Mesodermal cell (in vitro differentiated cells): ENCODE measurements at regions not wholly inside any gene's neighbourhood (a gene's known extent, or its start where the extent isn't known, plus 50 kb on each side); places are given as distances from the start of the nearest gene placed in this dataset.
"Not testable (repeated sequence)": the region's sequence is repeated elsewhere in the genome, so short reads cannot be mapped to it uniquely, and the experiment has no call there.

Source experiments
- H3K27ac ChIP-seq: 2 replicates; pipeline ENCODE4 v1.7.0; 2013; ENCODE audit warnings: mild to moderate bottlenecking, low read depth, low read length, moderate library complexity; ENCODE audit not compliant: severe bottlenecking
- H3K36me3 ChIP-seq: 2 replicates; pipeline ENCODE4 v1.7.1; 2013; ENCODE audit warnings: mild to moderate bottlenecking, low read length, moderate library complexity; ENCODE audit not compliant: control insufficient read depth, insufficient read depth
- H3K4me1 ChIP-seq: one replicate; pipeline ENCODE4 v1.7.1; 2013; ENCODE audit warnings: mild to moderate bottlenecking, low read length; ENCODE audit not compliant: insufficient read depth, control insufficient read depth, poor library complexity, severe bottlenecking
- H3K4me3 ChIP-seq: 2 replicates; pipeline ENCODE4 v1.7.0; 2013; ENCODE audit warnings: low read length, control low read depth, mild to moderate bottlenecking; ENCODE audit not compliant: insufficient read depth, poor library complexity, severe bottlenecking; ENCODE audit errors: extremely low read depth
- H3K9me3 ChIP-seq: 2 replicates; pipeline ENCODE4 v1.7.1; 2013; ENCODE audit warnings: mild to moderate bottlenecking, low read length, moderate library complexity; ENCODE audit not compliant: control insufficient read depth
- WGBS, 2 experiments: methylation state at CpG; one replicate each; pipeline ENCODE4 v1.1.5; 2013; ENCODE audit warnings: missing lambda C conversion rate in 2 of 2; ENCODE audit not compliant: insufficient coverage in 2 of 2; 5-methylcytosine and 5-hydroxymethylcytosine counted together

DNA sequence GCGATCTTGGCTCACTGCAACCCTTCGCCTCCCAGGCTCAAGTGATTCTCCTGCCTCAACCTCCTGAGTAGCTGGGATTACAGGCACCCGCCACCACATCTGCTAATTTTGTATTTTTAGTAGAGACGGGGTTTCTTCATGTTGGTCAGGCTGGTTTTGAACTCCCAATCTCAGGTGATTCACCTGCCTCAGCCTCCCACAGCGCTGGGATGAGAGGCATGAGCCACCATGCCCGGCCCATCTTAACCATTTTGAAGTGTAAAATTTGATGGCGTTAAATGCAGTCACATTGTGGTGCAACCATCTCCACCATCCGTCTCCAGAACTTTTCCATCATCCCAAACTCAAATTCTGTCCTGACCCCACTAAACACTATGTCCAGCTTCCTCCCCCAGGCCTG, 61.8 kb upstream of the METTL9 start:
- H3K36me3 ChIP-seq, H3K9me3 ChIP-seq, H3K27ac ChIP-seq, H3K4me3 ChIP-seq, H3K4me1 ChIP-seq: not testable (repeated sequence)
- WGBS, 2 experiments = 100% methylated on average over 5 of the region's 8 CpGs; no CpG with 5 or more reads in 1 of the 2 experiments

DNA sequence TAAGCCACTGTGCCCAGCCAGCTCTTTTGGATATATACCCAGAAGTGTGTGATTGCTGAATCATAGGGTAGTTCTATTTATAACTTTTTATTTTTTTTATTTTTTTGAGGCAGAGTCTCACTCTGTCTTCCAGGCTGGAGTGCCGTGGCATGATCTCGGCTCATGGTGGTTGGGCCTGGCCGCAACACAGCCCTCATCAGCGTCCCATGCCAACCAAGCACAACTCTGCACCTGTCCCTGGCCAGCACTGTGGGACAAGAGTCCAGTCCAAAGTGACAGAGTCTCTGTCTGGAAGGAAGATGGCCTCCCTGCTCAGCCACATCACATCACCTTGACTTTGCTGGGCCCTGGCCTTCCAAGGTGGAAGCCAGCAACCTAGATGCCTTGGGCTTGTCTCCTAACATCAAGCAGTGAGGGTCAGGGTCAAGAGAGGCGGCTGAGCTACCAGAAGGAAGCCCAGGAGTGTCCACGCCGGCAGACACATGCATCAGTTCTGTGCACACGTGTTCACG, 60.2 kb upstream of the METTL9 start:
- H3K4me3 ChIP-seq, H3K36me3 ChIP-seq, H3K9me3 ChIP-seq, H3K4me1 ChIP-seq, H3K27ac ChIP-seq: not testable (repeated sequence)
- 91 to 96% methylated on average over 4 of the region's 9 CpGs for WGBS, 2 experiments

DNA sequence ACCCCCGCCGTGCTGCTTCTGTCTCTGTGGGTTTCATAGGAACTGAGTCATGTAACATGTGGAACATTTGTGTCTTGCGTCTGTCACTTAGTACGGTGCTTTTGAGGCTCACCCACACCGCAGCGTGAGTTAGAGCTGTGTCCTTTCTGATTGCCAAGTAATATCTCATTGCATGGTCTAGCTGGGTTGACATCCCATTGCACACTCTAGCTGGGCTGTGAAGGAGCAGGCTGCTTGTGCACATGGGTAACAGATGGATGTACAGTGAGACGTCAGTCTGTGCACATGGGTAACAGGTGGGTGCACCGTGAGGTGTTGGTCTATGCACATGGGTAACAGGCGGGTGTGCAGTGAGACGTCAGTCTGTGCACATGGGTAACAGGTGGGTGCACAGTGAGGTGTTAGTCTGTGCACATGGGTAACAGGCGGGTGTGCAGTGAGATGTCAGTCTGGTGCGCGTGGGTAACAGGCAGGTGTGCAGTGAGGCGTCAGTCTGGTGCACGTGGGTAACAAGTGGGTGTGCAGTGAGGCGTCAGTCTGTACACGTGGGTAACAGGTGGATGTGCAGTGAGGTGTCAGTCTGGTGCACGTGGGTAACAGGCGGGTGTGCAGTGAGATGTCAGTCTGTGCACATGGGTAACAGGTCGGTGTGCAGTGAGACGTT, 58.5 kb upstream of the METTL9 start:
- 95 to 97% methylated on average over 13 to 15 of the region's 21 CpGs for WGBS, 2 experiments
- not testable (repeated sequence) for H3K4me3 ChIP-seq, H3K27ac ChIP-seq, H3K36me3 ChIP-seq, H3K4me1 ChIP-seq, H3K9me3 ChIP-seq

DNA sequence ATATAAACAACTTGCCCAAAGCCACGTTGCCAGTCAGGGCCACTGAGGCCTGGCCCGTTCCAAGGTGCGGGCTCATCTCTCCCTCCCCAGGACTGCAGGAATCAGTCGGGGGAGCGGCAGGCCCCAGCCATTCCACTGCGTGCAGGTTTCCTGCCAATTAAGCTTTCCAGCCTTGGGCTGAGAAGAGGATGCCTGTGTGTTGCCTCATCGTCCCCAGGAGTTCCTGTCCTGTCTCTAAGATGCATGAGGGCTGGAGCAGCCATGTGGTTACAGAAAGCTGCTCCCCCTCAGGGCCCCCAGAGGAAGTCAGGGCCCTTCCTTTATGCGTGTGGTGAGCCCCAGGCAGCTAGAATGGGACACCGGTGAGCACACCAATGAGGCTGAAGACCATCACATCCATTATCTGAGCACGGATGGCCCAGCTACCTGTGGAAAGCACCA, 57.7 kb upstream of the METTL9 start:
- not testable (repeated sequence) for H3K27ac ChIP-seq, H3K36me3 ChIP-seq, H3K4me3 ChIP-seq, H3K4me1 ChIP-seq, H3K9me3 ChIP-seq
- WGBS, 2 experiments = 84 to 91% methylated on average over 5 of the region's 10 CpGs

DNA sequence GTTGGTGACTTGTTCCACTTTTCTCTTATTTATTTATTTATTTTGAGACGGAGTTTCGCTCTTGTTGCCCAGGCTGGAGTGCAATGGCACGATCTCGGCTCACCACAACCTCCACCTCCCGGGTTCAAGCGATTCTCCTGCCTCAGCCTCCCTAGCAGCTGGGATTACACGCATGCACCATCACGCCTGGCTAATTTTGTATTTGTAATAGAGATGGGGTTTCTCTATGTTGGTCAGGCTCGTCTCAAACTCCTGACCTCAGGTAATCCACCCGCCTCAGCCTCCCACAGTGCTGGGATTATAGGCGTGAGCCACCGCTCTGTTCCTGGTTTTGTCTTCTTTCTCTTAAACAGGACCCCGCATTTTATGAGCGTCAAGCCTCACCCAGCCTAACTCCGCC, 57.3 kb upstream of the METTL9 start:
- not testable (repeated sequence) for H3K4me3 ChIP-seq, H3K4me1 ChIP-seq, H3K9me3 ChIP-seq, H3K27ac ChIP-seq, H3K36me3 ChIP-seq
- WGBS, 2 experiments = 100% methylated on average over 2 of the region's 15 CpGs; no CpG with 5 or more reads in 1 of the 2 experiments

DNA sequence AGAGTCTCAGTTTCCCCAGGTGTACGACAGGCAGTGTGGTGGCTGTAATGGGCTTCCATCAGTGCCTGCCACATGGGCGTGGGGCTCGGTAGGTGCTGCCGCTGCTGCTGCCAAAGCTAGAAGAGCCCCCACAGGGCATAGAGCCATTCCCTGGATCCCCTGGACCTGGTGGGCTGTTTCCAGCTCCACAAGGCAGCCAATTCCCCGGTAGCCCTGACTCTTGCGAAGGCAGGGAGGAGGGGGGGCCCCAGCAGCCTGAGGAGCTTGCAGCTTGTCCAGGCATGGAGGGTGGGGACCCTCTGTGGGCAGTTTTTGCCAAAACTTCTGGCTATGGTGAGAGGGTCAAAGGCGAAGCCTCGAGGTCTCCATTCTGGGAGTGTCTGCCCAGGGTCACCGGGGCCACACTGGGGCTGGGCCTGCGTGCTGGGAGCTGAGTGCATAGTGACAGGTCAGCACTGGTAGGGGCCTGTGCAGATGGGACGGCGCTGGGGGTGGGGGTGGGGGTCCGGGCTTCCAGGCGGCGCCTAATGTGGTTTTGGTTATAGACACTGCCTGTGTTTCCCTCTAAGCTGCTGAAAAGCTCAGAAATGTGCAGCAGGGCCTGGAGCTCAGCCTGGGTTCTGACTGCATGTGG, 56.8 kb upstream of the METTL9 start:
- H3K4me3 ChIP-seq, H3K9me3 ChIP-seq, H3K36me3 ChIP-seq, H3K4me1 ChIP-seq, H3K27ac ChIP-seq: not testable (repeated sequence)
- WGBS, 2 experiments = no CpG with 5 or more reads among the region's 15 CpGs

DNA sequence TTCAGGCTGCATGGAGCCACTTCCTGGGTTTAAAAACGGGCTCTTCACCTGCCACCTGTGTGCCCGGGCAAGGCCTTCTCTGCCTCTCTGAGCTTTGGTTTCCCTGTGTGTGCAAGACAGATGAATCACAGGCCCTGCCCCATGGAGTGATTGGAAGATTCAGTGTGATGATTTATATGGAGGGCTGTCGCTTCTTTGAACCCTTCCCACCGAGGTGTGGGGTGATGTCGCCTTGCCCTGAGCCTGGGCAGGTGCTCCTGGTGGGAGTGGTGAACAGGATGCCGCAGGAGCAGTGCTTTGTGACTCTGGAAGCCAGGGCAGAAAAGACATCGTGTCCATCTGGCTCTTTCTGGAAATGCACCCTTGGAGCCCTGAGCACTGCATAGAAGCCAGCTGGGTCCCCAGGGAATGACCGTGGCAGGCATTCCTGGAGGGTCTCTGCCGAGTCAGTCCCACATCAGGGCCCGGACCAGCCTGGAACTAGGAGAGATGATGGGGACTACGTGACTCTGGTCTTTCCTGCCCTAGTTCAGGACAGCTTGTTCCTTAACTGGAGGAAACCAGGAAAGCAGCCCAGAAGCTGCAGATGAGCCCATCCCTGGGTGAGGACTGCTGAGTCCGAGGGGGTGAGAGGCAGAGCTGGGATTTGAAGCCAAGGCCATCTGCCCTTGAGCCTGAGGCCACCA, 56.1 kb upstream of the METTL9 start:
- WGBS, 2 experiments = 84 to 100% methylated on average over 4 to 6 of the region's 12 CpGs
- H3K27ac ChIP-seq, H3K4me1 ChIP-seq, H3K9me3 ChIP-seq, H3K4me3 ChIP-seq, H3K36me3 ChIP-seq: not testable (repeated sequence)

DNA sequence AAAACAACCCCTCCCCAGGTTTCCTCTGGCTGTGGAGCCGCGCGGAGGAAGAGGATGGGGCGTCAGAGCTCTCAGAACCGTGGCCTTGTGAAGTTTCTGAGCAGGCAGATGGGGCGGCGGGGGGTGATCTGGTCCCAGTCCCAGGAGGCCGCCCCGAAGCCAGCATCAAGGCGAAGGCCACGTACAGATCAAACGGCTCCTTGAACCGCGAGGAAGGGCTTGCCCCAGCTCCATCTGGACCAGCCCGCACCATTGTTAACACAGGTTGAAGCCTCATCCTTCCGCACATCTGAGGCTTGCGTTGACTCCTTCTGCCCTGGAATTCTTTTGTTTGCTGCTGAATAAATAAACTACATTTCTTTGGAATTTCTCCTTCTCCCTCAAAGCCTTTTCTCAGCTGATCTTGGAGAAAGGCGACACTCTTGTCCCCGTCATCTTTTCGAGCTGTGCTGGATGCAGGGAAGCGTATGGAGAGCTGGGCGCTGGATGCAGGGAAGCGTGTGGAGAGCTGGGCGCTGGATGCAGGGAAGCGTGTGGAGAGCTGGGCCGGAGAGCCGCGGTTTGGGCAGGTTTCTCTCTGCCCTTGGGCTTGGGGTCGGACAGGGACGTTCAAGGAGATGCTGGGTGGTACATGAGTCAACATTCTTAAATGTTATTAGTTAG, 53.6 kb upstream of the METTL9 start:
- not testable (repeated sequence) for H3K4me1 ChIP-seq
- 79 to 90% methylated on average over 10 to 14 of the region's 30 CpGs for WGBS, 2 experiments

DNA sequence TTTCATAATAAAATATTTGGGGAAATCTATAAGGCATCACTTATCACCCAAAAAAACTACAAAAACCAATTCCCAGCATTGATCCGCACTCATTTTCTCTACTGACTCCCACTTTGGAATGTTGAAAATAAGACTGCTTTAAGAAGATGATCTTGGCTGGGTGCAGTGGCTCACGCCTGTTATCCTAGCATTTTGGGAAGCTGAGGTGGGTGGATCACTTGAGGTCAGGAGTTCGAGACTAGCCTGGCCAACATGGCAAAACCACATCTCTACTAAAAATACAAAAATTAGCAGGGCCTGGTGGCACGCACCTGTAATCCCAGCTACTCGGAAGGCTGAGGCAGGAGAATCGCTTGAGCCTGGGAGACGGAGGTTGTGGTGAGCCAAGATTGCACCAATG, 50.0 kb upstream of the METTL9 start:
- H3K4me3 ChIP-seq, H3K36me3 ChIP-seq, H3K27ac ChIP-seq, H3K4me1 ChIP-seq, H3K9me3 ChIP-seq: not testable (repeated sequence)
- WGBS, 2 experiments = no CpG with 5 or more reads among the region's 7 CpGs

More for the DNA sequence above, 53.6 kb upstream of the METTL9 start:
- H3K9me3 ChIP-seq, H3K27ac ChIP-seq, H3K4me3 ChIP-seq, H3K36me3 ChIP-seq: not testable (repeated sequence)
